Natural killer cell (primary cell): ENCODE measurements at regions not wholly inside any gene's neighbourhood (a gene's known extent, or its start where the extent isn't known, plus 50 kb on each side); places are given as distances from the start of the nearest gene placed in this dataset.

Experiments used
- ATAC-seq, 3 donors: fragments of 150-1000 bp in 2 of 3; fragments of 200-7000 bp in 1 of 3; cut with Tn5 transposase; 1 replicate in 1 of 3; 2 replicates in 2 of 3; pipeline ENCODE4 v1.10.0; 2021; ENCODE audit warnings: mild to moderate bottlenecking in 2 of 3, moderate library complexity in 2 of 3
- DNase-seq, 2 donors: peaks; one replicate each; pipeline versions ENCODE4 v3.0.0 to v3.0.0-alpha.2; 2013 to 2021; ENCODE audit warnings: mixed read lengths in 1 of 2
- H3K27ac ChIP-seq: one replicate; pipeline ENCODE4 v1.5.1; 2013; ENCODE audit warnings: mild to moderate bottlenecking, low read length
- H3K27me3 ChIP-seq: one replicate; pipeline ENCODE4 v1.6.1; 2013; ENCODE audit warnings: low read length; ENCODE audit not compliant: control insufficient read depth, insufficient read depth
- H3K36me3 ChIP-seq: one replicate; pipeline ENCODE4 v1.6.1; 2013; ENCODE audit warnings: low read length; ENCODE audit not compliant: control insufficient read depth, insufficient read depth
- H3K4me1 ChIP-seq: one replicate; pipeline ENCODE4 v1.6.1; 2013; ENCODE audit warnings: low read length; ENCODE audit not compliant: control insufficient read depth, insufficient read depth
- H3K4me3 ChIP-seq: one replicate; pipeline ENCODE4 v1.5.1; 2013; ENCODE audit warnings: low read length
- H3K9me3 ChIP-seq: one replicate; pipeline ENCODE4 v1.6.1; 2013; ENCODE audit warnings: low read length; ENCODE audit not compliant: control insufficient read depth, insufficient read depth
- H3K27ac Mint-ChIP-seq, 2 donors: one replicate each; pipeline ENCODE4 v1.8.0; 2022; ENCODE audit warnings: mild to moderate bottlenecking in 2 of 2, mixed read lengths in 2 of 2, moderate library complexity in 1 of 2
- H3K27me3 Mint-ChIP-seq, 2 donors: one replicate each; pipeline ENCODE4 v1.8.0; 2022; ENCODE audit warnings: low read depth in 2 of 2, mixed read lengths in 2 of 2
- H3K36me3 Mint-ChIP-seq: one replicate; pipeline ENCODE4 v1.8.0; 2022; ENCODE audit warnings: mixed read lengths
- H3K4me1 Mint-ChIP-seq, 2 donors: one replicate each; pipeline ENCODE4 v1.8.0; 2022; ENCODE audit warnings: mixed read lengths in 2 of 2
- H3K4me3 Mint-ChIP-seq: one replicate; pipeline ENCODE4 v1.8.0; 2022; ENCODE audit warnings: mild to moderate bottlenecking, moderate library complexity, mixed read lengths
- H3K9me3 Mint-ChIP-seq, 2 donors: one replicate each; pipeline ENCODE4 v1.8.0; 2022; ENCODE audit warnings: mixed read lengths in 2 of 2
- WGBS: methylation state at CpG from one replicate; pipeline ENCODE4 v1.1.7; 2013; ENCODE audit warnings: missing lambda C conversion rate; ENCODE audit not compliant: insufficient coverage; 5-methylcytosine and 5-hydroxymethylcytosine counted together
- intact Hi-C: fragments of 100-400 bp; cut with micrococcal nuclease; formaldehyde crosslinking; loops from one replicate; pipeline ENCODE4 v1.14.2; 2022
- TF ChIP-seq, protein P1 (sequence below): fragments of 200-600 bp; IDR thresholded peaks from one replicate; pipeline ENCODE4 v1.8.0; 2022; ENCODE audit warnings: antibody characterized with exemption

DNA sequence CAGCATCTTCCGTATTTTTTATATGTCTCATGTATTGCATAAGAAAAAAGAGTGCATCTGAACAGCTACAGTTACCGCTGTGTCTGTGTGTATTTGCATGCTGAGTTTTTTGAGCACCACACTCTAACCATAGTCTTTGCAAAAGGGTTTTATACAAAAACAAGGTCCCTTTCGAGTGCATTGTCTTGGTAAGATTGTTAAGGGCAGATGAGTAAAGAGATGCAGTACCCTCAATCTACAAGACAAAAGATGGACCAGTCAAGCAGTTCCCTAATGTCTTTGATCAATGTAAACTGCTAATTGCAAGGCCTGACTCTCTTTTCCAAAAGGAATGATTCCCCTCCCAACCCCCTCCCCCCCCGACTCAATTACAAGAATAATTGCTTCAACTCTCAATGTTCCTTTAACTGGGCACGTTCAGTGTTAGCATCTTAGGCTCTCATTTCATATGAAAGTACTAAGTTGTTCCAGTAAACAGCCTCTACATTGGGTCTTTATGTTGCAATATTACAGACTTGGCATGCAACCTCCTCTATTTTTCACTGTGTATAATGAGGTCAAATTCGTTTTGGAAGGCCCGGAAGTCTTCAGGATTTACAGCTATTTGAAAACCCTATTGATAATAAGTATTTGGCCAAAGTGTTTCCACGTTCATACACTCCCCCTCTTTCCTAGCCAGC is 471.4 kb upstream of the RBFOX1 start:
- H3K4me3 ChIP-seq = no peak overlapping the region
- no peaks in the 10 kb centered on the region for H3K9me3 ChIP-seq
- Mint-ChIP-seq H3K9me3 (peaks cover 3 to 7% of the 10 kb centered on the region in 2 donors), H3K36me3 (no peaks in the 10 kb centered on the region), H3K4me3 (no peak overlapping the region), H3K27me3 (peaks cover 0 to 4% of the 10 kb centered on the region in 2 donors), H3K27ac (no peak overlapping the region), H3K4me1 (no peaks in the 10 kb centered on the region)
- no peaks in the 10 kb centered on the region for H3K4me1 ChIP-seq
- no peak for ATAC-seq
- H3K27ac ChIP-seq = no peak overlapping the region
- WGBS = 88% methylated on average over 4 of the region's 8 CpGs
- intact Hi-C loops = no loop called here
- no peak for DNase-seq
- no peaks in the 10 kb centered on the region for H3K27me3 ChIP-seq
- TF ChIP-seq, protein P1, sequence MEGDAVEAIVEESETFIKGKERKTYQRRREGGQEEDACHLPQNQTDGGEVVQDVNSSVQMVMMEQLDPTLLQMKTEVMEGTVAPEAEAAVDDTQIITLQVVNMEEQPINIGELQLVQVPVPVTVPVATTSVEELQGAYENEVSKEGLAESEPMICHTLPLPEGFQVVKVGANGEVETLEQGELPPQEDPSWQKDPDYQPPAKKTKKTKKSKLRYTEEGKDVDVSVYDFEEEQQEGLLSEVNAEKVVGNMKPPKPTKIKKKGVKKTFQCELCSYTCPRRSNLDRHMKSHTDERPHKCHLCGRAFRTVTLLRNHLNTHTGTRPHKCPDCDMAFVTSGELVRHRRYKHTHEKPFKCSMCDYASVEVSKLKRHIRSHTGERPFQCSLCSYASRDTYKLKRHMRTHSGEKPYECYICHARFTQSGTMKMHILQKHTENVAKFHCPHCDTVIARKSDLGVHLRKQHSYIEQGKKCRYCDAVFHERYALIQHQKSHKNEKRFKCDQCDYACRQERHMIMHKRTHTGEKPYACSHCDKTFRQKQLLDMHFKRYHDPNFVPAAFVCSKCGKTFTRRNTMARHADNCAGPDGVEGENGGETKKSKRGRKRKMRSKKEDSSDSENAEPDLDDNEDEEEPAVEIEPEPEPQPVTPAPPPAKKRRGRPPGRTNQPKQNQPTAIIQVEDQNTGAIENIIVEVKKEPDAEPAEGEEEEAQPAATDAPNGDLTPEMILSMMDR = no peak
- H3K36me3 ChIP-seq = no peaks in the 10 kb centered on the region

DNA sequence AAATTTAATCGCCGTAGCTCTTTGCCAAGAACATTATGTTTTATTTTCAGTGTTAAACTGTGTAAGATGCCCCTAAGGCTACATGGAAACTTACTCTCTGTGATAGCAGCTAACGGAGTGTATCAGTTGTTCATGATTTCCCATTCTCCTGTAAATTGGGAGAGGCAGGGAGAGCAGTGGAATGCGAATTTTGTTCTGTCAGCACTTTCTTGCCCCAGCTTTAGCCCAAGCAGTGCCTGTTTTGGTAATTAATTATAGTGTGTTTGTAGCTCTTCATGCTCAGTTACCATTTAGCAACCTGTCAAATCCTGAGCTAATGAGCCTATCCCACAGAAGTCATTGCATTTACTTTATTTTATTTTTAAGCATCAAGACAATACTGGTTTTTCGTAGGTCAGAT is 475.1 kb upstream of the RBFOX1 start:
- no peak for ATAC-seq
- H3K27ac ChIP-seq = no peak overlapping the region
- H3K36me3 Mint-ChIP-seq = no peaks in the 10 kb centered on the region
- DNase-seq = no peak
- no peaks in the 10 kb centered on the region for H3K9me3 ChIP-seq
- intact Hi-C loops = no loop called here
- no peak overlapping the region for H3K4me3 Mint-ChIP-seq
- 90% methylated on average over 4 of the region's 5 CpGs for WGBS
- no peaks in the 10 kb centered on the region for H3K4me1 ChIP-seq
- no peaks in the 10 kb centered on the region for H3K4me1 Mint-ChIP-seq
- TF ChIP-seq, protein P1 = no peak
- no peaks in the 10 kb centered on the region for H3K36me3 ChIP-seq
- no peaks in the 10 kb centered on the region for H3K27me3 ChIP-seq
- H3K27ac Mint-ChIP-seq = no peak overlapping the region
- H3K27me3 Mint-ChIP-seq = no peaks in the 10 kb centered on the region
- peaks cover 3 to 10% of the 10 kb centered on the region in 2 donors for H3K9me3 Mint-ChIP-seq
- H3K4me3 ChIP-seq = no peak overlapping the region

DNA sequence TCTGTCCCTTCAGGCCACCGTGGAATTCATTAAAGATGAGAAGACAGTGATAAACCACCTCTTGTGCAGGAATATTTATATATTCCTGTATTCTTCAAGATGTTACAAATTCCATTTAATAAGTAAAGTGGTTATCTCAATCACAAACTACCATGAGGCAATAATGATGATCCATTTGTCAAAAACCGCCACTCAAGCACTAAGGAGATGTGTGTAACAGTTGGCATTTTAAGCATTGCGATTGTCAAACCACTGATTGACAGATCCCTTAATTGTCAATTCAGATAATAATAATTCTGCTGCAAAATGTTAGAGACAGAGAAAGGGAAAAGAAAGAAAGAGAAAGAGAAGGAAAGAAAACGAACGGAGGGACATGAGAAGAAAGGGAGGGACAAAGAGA is 476.1 kb upstream of the RBFOX1 start:
- H3K4me1 ChIP-seq = no peaks in the 10 kb centered on the region
- TF ChIP-seq, protein P1 = no peak
- Mint-ChIP-seq H3K27me3 (no peaks in the 10 kb centered on the region), H3K36me3 (no peaks in the 10 kb centered on the region), H3K9me3 (peaks cover 3 to 10% of the 10 kb centered on the region in 2 donors), H3K4me3 (no peak overlapping the region), H3K4me1 (no peaks in the 10 kb centered on the region), H3K27ac (no peak overlapping the region)
- no peaks in the 10 kb centered on the region for H3K9me3 ChIP-seq
- H3K27me3 ChIP-seq = no peaks in the 10 kb centered on the region
- 92% methylated on average over 3 of the region's 5 CpGs for WGBS
- no peak overlapping the region for H3K27ac ChIP-seq
- H3K4me3 ChIP-seq = no peak overlapping the region
- DNase-seq = no peak
- intact Hi-C loops = no loop called here
- ATAC-seq = no peak
- no peaks in the 10 kb centered on the region for H3K36me3 ChIP-seq

DNA sequence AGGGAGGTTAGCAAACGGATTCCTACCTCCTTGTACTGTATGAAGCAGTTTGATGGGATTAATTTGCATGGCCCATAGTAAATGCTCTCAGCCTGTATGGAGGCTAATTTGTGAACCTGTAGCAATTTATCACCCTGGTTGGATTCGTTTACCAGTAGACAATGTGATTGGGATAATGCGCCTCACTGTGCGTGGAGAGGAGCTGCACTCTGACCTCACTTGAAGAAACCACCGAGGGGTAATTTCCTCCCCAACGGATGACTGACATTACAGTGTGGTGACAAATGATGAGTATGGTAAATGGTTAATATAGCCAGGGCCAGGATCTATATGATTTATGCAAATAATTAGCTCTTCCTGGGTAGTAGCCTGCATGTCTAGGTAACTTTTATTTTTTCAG is 479.1 kb upstream of the RBFOX1 start:
- H3K27ac ChIP-seq = no peak overlapping the region
- DNase-seq (no peak), ATAC-seq (no peak)
- no peaks in the 10 kb centered on the region for H3K36me3 Mint-ChIP-seq
- H3K4me3 ChIP-seq = no peak overlapping the region
- no peaks in the 10 kb centered on the region for H3K27me3 ChIP-seq
- no peaks in the 10 kb centered on the region for H3K36me3 ChIP-seq
- no peak overlapping the region for H3K4me3 Mint-ChIP-seq
- peaks cover 3 to 11% of the 10 kb centered on the region in 2 donors for H3K9me3 Mint-ChIP-seq
- no peaks in the 10 kb centered on the region for H3K9me3 ChIP-seq
- H3K4me1 ChIP-seq = no peaks in the 10 kb centered on the region
- H3K4me1 Mint-ChIP-seq = no peaks in the 10 kb centered on the region
- TF ChIP-seq, protein P1 = no peak
- intact Hi-C loops = no loop called here
- WGBS = 85% methylated on average over 6 of the region's 6 CpGs
- H3K27me3 Mint-ChIP-seq = no peaks in the 10 kb centered on the region
- H3K27ac Mint-ChIP-seq = no peak overlapping the region
